ENCODE measurements at regions not wholly inside any gene's neighbourhood (a gene's known extent, or its start where the extent isn't known, plus 50 kb on each side); places are given as distances from the start of the nearest gene placed in this dataset.
"Not testable (repeated sequence)": the region's sequence is repeated elsewhere in the genome, so short reads cannot be mapped to it uniquely, and the experiment has no call there.

DNA sequence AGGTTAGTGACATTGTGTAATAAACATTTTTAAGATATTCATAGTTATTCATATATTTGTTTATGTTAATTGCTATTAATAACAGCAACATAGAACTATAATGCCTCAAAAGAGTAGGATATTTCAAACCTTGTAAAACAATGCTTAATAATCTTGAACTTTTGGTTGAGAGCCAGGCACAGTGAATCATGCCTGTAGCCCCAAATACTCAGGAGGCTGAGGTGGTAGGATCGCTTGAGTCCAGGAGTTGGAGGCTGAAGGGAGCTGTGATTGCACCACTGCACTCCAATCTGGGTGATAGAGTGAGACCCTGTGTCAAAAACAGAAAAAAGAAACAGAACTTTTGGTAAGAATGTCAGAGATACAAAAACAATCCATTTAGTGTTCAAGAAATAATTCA, 213.9 kb upstream of the SLITRK1 start:
- no peak for DNase-seq

DNA sequence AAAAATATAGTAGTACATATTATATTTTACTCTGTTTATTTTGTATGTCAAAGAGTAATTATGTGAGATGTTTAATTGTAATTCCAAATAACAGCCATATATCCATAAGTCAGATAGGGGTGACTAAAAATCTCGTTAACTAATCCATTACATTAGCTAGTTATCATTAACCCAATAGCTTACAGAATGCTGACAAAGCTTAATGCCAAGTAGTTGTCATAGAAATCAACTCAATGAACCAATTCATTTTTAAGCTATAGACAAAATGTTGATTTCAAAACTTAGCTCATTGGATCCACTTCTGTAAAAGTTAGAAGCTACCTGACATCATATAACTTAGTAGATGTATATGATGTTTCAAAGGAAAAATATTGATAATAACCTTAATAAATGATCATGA, 206.7 kb upstream of the SLITRK1 start:
- no peak for DNase-seq

DNA sequence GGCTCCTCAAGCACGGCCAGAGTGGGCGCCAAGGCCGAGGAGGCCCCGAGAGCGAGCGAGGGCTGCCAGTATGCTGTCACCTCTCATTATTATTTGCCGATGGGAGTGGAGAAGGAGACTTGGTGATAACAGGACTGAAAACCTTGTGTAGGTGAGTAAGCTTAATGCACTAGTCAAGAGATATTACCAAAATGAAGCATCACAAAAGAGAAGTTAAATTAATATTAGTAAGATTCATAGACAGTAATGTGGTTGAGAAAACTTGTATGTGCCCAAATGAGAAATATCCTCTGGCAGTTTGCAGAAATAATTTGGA, 204.5 kb upstream of the SLITRK1 start:
- DNase-seq = no peak

DNA sequence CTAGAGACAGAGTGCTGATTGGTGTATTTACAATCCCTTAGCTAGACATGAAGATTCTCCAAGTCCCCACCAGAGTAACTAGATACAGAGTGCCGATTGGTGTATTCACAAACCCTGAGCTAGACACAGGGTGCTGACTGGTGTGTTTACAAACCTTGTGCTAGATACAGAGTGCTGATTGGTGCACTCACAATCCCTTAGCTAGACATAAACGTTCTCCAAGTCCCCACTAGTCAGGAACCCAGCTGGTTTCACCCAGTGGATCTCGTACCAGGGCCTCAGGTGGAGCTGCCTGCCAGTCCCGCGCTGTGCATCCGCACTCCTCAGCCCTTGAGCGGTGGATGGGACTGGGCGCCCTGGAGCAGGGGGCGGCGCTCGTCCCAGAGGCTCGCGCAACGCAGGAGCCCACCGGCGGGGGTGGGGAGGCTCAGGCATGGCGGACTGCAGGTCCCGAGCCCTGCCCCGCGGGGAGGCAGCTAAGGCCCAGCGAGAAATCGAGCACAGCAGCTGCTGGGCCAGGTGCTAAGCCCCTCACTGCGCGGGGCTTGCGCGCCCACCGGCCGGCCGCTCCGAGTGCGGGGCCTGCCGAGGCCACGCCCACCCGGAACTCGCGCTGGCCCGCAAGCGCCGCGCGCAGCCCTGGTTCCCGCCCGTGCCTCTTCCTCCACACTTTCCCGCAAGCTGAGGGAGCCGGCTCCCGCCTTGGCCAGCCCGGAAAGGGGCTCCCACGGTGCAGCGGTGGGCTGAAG, 204.0 kb upstream of the SLITRK1 start:
- DNase-seq = not testable (repeated sequence)

DNA sequence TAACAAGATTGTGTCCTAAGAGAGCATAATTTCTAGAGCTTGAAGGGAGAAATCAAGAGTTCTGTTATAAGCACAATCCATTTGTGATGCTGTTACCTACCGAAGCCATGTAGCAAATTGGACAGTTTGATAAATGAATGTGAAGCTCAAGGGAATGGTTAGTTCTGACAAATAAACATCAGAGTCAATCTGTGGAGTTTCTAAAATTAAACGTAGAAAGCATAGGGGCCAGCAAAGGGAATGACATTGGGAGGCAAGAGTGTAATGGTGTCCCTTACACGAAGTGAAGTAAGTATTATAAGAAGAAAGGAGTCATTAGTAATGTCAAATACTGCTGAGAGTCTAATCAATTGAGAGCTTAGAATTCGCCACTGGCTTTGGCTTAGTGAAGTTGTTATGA, 200.2 kb upstream of the SLITRK1 start:
- DNase-seq = no peak

DNA sequence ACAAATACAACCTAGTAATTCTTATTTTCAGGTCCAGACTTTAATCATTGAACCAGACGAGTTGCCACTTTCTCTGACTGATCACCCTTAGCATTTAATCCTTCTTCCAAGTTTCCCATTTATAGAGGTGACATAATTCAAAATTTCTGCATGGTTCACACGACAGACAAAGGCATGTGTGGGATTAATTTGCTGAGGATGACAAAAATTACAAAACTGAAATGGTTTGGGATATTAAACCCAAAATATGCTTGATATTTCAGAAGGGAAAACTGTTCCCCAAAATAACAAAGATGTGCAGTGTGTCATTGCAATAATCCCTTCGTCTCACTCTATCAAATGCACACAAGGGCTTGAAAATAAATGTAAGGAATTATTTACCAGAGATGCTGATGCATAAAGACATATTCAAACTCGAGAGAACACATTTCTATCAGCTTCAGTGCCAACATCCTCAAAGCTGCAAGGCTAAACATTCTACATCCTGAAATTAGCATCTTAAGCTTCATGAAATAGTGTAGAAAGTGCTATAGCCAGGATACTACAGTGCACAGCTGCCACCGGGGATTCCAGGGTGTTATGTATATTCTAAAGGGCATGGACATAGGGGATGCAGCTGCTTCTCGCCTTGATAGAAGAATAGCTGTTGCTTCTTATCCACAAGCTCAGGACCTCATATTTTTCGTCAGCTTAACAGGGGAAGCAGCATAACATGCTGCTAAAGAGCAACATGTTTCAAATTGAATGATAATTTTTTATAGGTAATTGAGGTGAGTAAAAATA, 198.7 kb upstream of the SLITRK1 start:
- DNase-seq = no peak

DNA sequence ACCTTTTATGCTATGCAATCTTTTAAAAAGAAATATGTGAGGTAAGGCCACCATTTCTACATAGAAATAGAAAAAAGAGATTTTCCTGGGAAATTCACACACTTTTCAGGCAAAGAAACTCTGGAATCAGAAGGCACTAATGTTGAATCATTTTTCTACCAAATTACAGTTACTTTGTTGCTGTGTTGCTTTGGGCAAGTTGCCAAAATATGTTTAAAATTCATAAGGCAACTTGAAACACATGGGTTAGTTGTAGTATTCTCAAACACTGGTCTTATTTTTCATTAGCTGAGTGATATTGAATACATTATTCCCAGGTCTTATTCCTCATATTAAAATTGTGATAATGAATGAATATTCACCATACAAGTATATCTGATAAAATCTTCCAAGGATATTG, 195.0 kb upstream of the SLITRK1 start:
- no peak for DNase-seq

DNA sequence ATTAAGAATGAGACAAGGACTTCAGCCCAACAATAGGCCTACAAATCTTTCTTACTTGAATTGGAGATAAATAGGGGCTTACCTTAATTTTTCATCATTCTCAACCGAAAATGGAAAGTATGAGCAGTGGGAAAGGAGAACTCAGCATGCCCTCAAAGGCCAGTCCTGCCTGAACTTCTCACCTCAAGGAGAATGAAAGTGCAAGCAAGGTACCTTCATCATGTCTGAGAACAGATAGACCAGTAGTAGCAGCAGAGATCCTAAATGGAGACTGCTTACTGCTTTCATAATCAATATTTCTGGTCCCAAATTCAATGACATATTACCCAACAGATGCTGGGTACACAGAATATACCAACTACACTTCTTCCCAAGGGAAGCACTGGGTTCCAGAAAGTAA, 194.0 kb upstream of the SLITRK1 start:
- no peak for DNase-seq

DNA sequence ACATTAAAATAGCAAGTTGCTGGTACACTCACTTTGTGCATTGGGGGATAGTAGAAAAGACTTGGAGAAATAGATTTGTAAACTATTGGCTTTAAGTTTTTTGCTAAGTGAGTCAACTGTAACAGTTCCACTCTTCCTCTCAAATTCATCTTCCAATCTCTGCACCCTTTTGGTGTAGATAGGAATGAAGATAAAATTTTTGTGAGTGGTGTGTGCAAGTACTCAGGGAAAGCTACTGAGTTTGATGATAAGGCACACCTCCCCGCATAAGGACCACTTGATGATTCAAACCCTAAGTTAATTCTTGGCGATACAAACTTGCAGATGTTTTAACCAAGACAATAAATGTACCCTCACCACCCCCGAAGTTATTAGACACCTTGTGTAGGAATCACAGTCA, 168.3 kb upstream of the SLITRK1 start:
- DNase-seq = no peak

DNA sequence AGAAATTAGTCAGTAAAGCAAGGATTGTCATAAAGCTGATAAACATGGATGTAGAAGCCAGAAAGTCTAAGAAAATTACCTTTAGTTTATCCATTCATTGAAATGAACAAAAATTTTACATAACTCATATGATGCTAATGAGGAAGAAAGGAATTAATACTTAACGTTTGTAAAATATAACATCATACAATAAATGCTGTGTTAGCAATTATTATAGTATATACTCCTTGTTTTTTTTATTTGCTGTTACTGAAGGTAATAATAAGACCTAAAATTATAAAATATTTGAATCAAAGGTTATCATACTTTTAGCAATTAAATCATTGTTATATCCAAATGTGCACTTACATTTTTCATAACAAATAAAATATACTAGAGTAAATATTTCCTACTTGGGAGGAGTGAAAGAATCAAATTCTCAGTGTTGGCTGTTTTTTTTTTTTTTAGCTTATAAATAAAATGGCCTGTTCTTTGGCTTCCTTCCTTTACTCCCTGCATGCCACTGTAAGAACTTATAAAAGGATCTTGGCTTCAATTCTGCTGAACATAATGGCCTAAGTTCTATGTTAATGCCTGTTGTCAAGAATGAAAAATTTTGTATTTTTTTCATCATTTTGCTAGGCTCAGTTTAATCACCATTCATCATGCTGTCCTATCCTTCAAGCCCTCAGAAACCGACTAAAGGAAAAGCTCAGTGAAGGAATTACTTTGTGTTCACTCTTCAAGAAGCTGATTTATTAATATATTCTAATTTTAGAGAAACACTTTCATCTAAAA, 167.4 kb upstream of the SLITRK1 start:
- no peak for DNase-seq

DNA sequence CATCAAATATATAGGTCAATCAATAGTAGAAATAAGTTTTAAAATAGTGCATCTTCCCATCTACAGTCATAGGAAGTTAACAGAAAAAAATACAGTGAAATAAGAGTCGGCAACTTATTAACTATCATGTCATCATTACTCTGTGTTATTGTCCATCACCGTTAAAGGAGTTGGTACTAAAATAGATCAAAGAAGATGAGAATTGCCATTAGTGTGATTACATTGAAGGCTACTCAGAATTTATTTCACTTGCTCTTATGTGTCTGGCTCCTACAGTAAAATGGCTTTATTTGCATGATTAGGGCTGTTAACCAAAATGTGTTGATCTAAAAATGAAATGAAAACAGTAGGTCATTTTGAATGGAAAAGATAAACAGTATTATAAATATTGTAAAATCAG, 162.5 kb upstream of the SLITRK1 start:
- DNase-seq = no peak

DNA sequence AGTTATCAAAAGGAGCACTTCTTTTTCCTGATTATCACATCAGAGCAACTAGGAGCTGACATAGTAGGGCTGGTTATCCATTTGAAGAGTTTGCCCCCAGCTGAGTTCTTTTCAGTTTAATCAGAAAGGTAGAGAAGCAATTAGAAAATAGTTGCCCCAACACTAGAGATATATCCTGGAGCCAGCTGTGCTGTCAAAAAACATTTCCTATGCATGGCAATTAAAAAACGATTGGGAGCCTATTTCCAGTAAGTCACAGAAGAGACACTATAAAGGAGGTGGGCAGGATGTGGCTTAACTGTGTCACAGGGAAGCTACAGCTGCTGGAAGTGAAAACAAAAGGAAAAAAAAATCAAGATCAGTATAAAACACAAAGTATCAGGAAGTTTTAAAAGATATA, 155.7 kb upstream of the SLITRK1 start:
- DNase-seq = no peak

DNA sequence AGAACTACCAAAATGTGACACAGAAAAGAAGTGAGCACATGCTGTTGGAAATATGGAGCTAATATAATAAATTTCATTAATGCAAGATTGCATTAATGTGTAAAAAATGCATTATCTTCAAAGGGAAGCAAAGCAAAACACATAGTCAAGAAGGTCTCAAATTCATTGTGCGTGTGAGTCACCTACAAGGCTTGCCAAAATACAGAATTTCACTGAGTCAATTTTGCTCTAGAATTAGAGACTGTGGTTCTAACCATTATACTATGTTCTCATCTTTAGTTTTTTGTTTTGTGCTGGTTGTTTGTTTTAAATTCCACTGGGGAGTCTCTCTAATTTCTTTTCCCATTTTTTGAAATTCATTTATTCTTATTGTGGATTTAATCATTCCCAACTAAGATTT, 149.8 kb upstream of the SLITRK1 start:
- no peak for DNase-seq

DNA sequence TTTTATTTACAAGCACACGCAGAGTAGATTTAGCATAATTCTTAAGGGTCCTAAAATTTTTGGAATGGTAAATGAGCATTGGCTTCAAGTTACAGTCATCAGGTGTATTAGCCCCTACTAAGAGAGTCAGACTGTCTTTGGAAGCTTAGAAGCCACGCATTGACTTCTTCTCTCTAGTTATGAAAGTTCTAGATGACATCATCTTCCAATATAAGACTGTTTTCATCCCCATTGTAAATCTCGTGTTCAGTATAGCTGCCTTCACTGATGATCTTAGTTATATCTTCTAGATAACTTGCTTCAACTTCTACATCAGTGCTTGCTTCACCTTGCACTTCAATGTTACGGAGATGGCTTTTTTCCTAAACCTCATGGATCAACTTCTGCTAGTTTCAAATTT, 148.8 kb upstream of the SLITRK1 start:
- DNase-seq = no peak

DNA sequence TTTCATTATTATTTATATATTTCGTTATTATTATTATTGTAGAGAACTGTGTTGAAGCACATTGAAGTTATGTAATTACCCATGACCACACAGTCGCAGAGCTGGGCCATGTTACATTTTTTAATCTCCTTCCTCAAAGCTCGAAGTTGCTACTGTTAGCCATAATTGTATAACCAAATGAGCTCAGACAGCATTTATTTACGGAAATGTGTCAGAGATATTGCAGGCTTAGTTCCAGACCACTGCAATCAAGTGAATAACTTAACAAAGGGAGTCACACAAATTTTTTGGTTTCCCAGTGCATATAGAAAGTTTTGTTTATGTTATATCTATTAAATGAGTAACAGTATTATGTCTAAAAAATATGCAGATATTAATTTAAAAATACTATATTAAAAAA, 147.1 kb upstream of the SLITRK1 start:
- no peak for DNase-seq

DNA sequence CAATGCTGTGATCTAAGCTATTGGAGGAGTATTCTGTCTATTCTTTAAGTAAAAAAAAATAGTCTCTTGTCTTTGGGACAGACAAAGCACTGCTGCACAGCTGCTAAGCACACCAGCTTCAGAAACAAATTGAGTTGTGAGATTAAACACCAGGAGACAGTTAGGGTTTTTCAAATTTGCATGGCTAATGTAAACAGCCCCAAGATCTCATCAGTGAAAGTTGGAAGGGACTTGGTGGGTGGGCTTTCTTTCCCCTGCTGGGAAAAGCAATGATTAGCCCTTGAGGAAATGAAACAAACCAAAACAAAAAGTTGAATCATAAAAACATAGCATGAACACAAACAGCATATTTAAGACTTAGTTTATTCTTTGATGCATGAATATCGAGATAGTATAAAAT, 143.6 kb upstream of the SLITRK1 start:
- DNase-seq = no peak

DNA sequence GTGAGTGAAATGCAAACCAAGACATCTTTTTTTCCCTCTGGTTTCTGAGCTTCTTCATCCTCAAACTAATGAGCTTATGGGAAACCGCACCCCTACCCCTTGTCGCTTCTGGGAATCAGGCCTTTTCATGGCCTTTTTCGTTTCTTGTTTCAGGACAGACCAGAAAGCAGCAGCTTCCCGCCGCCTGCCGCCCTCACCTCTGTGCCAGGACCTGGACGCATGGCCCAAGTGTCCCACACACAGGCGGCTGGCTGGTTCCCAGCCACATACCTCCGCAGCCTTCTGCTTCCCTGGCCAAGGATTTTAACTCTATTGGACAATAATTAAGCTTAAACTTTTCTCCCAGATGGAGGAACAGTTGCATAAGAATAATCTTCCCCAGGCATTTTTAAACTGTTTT, 114.1 kb upstream of the SLITRK1 start:
- DNase-seq = no peak

DNA sequence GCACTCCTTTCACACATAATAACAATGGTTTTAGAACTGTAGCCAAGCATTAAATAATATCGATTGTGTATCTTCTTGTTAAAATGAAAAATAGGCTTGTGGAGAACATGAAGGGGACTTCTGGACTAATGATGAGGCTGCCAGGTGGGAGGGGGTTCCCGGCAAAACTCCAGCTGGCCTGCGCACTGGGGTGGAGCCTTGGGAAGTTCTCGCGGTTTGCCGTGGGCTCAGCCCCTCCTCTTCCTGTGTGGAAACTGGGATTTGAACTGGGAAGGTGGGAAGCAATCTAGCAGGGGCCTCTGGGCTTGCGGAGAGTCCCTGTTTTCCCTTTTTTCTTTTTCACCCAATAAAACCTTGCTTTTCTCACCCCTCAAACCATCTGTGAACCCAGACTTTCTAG, 113.7 kb upstream of the SLITRK1 start:
- no peak for DNase-seq

DNA sequence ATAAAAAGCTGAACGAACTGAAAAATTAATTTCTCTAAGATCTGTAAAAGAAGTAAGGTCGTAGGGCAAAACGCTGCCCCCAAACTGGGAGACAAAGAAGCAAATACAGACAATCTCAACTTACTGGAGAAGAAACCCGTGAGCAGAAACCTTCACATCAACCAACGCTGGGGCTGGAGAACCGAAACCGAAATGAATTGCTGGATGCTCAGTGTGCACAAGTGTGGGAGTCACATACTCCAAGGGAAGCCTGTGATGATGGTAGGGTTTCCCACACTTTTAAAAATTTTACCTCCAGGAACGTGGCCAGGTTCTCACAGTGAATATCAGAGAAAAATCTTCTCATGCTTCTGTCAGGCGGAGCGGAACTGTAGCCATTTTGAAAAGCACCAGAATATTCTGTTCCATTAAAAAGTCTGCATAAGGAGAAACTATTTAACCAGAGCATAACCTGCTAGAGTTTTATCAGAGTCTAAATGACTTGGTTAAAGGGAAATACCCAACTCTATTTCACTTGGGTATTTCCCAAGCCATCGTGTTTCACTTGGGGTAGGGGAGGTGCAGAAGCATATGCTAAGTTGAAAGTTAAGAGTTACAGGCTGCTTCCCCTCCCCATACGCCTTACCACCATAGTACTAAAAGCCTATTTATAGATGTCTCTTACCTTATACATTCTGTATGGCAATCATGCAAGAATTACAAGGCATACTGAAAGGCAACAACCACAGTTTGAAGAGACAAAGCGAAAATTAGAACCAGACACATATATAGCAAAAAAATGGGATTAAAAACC, 110.5 kb upstream of the SLITRK1 start:
- DNase-seq = no peak

DNA sequence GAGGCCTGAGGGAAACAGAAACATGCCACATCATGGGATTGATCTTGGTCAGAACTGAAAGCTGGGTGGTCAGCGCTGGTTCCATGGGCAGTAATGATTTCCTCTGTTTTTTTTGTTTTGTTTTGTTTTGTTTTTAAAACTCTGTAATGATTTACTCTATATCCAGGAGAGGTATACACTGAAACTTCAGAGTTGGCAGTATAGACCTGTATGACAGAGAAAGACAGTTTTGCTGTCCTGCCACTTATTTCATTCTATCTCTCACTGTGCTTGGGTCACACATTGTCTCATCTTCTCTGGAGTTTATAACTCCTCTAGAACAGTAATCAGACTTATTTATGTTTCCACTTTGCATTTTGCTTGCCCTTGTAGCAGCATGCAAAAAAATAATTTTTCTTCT, 105.1 kb upstream of the SLITRK1 start:
- DNase-seq = no peak

DNA sequence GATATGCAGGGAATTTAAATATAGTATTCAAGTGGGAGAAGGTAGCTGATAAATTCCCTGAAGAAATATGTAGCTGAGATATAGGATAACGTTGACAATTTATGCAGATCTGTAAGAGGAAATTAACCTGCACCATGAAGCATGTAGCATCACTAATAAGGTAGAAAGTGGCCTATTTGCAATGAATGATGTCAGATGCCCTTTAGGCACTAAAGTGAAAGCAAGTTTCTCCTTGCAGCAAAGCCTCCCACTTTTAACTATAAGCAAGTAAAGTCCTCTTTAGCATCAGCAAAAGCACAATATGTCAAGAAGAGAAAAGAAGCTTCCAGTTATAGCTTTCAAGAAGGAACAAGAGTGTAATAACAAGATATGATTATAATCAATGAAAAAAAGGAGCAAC, 102.5 kb upstream of the SLITRK1 start:
- no peak for DNase-seq

DNA sequence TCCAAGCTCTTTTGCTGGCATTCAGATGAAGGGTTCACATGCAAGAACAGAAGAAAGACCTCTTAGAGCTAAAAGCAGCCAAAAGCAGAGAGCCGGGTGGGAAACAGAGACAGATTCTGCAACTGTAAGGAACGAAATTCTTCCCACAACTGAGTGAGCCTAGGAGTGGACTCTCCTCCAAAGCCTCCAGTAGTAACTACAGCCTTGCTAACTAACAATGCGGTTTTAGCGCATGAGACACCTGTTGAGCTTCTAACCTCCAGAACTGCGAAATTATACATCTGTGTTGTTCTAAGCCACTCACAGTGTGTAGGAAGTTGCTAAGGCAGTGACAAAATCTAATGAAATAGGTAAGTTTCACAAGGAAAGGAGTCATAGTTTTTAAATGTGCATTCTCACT, 98.1 kb upstream of the SLITRK1 start:
- no peak for DNase-seq

DNA sequence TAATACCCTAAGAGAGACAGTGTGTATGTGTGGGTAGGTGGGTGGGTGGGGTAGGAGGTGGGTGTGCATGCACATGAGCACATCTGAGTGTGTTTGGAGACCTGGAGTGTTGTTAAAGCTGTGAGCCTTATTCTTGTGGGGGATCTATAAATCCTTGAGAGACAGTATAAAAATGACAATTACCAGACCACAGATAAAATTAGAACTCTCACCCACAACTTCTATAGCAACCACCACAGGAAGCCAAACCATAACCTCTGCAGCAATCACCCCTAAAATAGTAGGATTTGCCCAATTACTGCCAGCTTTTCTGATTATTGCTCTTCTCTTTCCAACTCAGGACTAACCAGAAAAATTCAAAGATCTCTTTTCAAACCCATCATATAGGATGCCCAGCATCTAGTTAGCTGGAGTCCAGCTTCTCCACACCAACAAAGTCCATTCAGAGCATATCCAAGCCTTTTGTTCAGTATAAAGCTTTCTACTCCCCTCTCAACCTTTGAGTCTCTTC, 93.4 kb upstream of the SLITRK1 start:
- no peak for DNase-seq

Measured in NCI-H1694 (cell line).